Smooth muscle cell (in vitro differentiated cells): ENCODE measurements at regions not wholly inside any gene's neighbourhood (a gene's known extent, or its start where the extent isn't known, plus 50 kb on each side); places are given as distances from the start of the nearest gene placed in this dataset.

Experiments
- DNase-seq: peaks from one replicate; lab custom pipeline; 2025; ENCODE audit not compliant: unreplicated experiment; lab: John Stamatoyannopoulos, UW
- H2AFZ ChIP-seq: fragments of 200-600 bp; sonication (generic); 2 replicates; pipeline ENCODE4 v1.6.0; 2016; ENCODE audit warnings: antibody characterized with exemption, low read depth, mild to moderate bottlenecking
- H3F3A ChIP-seq: fragments of 200-600 bp; sonication (generic); 2 replicates; pipeline ENCODE4 v1.6.0; 2017; ENCODE audit warnings: antibody characterized with exemption, low read depth
- H3K27ac ChIP-seq: fragments of 200-600 bp; sonication (generic); 2 replicates; pipeline ENCODE4 v1.5.1; 2016; ENCODE audit warnings: low read depth, mild to moderate bottlenecking
- H3K27me3 ChIP-seq: fragments of 200-600 bp; sonication (generic); 2 replicates; pipeline ENCODE4 v1.6.1; 2016; ENCODE audit warnings: low read depth, mild to moderate bottlenecking
- H3K36me3 ChIP-seq: fragments of 200-600 bp; sonication (generic); 2 replicates; pipeline ENCODE4 v1.5.1; 2016; ENCODE audit warnings: low read depth
- H3K4me1 ChIP-seq: fragments of 200-600 bp; sonication (generic); 2 replicates; pipeline ENCODE4 v1.5.1; 2016; ENCODE audit warnings: low read depth
- H3K4me2 ChIP-seq: fragments of 200-600 bp; sonication (generic); 2 replicates; pipeline ENCODE4 v1.6.0; 2016; ENCODE audit warnings: mild to moderate bottlenecking
- H3K4me3 ChIP-seq: fragments of 200-600 bp; sonication (generic); 2 replicates; pipeline ENCODE4 v1.5.1; 2016; ENCODE audit warnings: mild to moderate bottlenecking
- H3K79me2 ChIP-seq: fragments of 200-600 bp; sonication (generic); 2 replicates; pipeline ENCODE4 v1.6.0; 2016; ENCODE audit warnings: low read depth, mild to moderate bottlenecking
- H3K9ac ChIP-seq: fragments of 200-600 bp; sonication (generic); 2 replicates; pipeline ENCODE4 v1.6.0; 2016; ENCODE audit warnings: low read depth
- H3K9me3 ChIP-seq: fragments of 200-600 bp; sonication (generic); replicated peaks from 2 replicates; pipeline ENCODE4 v1.5.1; 2016; ENCODE audit warnings: low read depth
- H4K20me1 ChIP-seq: fragments of 200-600 bp; sonication (generic); 2 replicates; pipeline ENCODE4 v1.6.0; 2016; ENCODE audit warnings: low read depth
- WGBS: methylation state at CpG from one replicate; pipeline ENCODE4 v1.1.7; 2016; ENCODE audit warnings: low lambda C conversion rate; 5-methylcytosine and 5-hydroxymethylcytosine counted together
- TF ChIP-seq, protein P1 (sequence below): fragments of 200-600 bp; sonication (generic); IDR thresholded peaks from 2 replicates; pipeline ENCODE4 v1.5.1; 2017; ENCODE audit warnings: borderline replicate concordance, mild to moderate bottlenecking, antibody characterized with exemption; ENCODE audit not compliant: insufficient read depth, poor library complexity, severe bottlenecking

DNA sequence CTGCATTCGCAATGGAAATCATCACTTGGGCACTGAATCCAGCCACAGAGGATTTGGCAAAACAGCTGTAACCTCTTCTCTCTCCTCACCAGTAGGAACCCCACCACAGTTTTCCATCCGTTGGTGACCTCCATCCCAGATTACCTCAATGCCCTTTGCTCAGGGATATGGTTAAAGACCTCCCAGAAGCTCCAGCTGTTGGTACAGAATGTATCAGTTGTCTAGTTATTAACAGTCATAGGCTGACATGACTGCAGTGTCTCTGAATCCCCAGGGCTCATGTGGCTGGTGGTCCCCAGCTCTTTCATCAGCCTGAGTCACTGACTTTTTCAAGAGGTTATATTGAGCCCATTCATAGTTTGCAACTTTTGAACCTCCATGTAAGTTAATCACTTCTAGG, 189.8 kb upstream of the HHIP start:
- H2AFZ ChIP-seq = no peak overlapping the region
- no peaks in the 10 kb centered on the region for H3K79me2 ChIP-seq
- TF ChIP-seq, protein P1, sequence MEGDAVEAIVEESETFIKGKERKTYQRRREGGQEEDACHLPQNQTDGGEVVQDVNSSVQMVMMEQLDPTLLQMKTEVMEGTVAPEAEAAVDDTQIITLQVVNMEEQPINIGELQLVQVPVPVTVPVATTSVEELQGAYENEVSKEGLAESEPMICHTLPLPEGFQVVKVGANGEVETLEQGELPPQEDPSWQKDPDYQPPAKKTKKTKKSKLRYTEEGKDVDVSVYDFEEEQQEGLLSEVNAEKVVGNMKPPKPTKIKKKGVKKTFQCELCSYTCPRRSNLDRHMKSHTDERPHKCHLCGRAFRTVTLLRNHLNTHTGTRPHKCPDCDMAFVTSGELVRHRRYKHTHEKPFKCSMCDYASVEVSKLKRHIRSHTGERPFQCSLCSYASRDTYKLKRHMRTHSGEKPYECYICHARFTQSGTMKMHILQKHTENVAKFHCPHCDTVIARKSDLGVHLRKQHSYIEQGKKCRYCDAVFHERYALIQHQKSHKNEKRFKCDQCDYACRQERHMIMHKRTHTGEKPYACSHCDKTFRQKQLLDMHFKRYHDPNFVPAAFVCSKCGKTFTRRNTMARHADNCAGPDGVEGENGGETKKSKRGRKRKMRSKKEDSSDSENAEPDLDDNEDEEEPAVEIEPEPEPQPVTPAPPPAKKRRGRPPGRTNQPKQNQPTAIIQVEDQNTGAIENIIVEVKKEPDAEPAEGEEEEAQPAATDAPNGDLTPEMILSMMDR = no peak
- no peaks in the 10 kb centered on the region for H3K9me3 ChIP-seq
- H3K27me3 ChIP-seq = peaks cover 50% of the 10 kb centered on the region
- no peaks in the 10 kb centered on the region for H3K36me3 ChIP-seq
- H3K4me2 ChIP-seq = no peak overlapping the region
- H3K4me1 ChIP-seq = peaks cover 3% of the 10 kb centered on the region
- H3K4me3 ChIP-seq = no peak overlapping the region
- H4K20me1 ChIP-seq = no peaks in the 10 kb centered on the region
- DNase-seq = no peak
- WGBS = 86% methylated on average over 2 of the region's 2 CpGs
- peaks cover 3% of the 10 kb centered on the region for H3F3A ChIP-seq
- no peak overlapping the region for H3K9ac ChIP-seq
- H3K27ac ChIP-seq = no peak overlapping the region

DNA sequence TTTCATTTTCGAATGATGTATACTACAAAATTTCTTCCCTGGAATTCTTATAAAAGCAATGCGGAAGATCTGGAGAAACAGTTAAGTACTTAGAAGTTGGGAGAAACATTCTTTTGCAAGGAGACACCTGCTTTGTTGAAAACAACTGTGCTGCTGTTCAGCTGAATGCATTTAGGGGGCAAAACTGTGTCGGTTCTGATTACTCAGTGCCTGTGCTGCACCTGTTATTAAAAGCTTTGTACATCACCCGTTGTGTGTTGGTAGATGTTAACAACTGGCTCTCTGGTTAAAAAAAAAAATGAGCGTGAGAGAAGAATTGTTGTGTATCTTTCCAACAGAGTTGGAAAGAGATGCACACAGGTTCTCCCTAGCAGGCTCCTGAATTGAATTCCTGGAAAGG, 184.1 kb upstream of the HHIP start:
- Histone ChIP-seq H3K27me3 (peaks cover 19% of the 10 kb centered on the region), H3K4me2 (no peak overlapping the region), H3K27ac (no peak overlapping the region), H3K4me1 (peaks cover 3% of the 10 kb centered on the region), H2AFZ (no peak overlapping the region), H3K79me2 (no peaks in the 10 kb centered on the region), H3K9me3 (no peaks in the 10 kb centered on the region), H3K36me3 (no peaks in the 10 kb centered on the region), H3K4me3 (no peak overlapping the region), H3K9ac (no peak overlapping the region), H4K20me1 (no peaks in the 10 kb centered on the region), H3F3A (no peaks in the 10 kb centered on the region)
- no peak for DNase-seq
- WGBS = 92% methylated on average over 5 of the region's 5 CpGs
- TF ChIP-seq, protein P1 = no peak

DNA sequence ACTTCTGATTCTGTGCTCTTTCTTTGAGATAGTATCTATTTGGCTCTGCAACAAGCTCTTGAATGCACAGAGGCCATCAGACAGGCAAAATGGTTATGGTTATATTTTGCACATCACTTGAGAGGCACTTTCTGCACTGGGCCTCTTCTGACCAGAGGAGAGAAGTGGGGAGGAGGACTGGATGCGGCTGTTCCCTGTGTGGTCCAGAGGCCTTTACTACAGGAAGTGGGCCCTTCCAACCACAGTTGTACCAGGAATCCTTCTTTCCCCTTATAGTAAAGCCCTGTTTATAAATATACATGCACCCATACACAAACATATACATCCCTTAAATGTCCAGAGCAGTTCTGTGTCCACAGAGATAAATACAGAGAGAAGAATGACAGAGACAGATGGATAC, 182.7 kb upstream of the HHIP start:
- Histone ChIP-seq H3F3A (no peaks in the 10 kb centered on the region), H3K79me2 (no peaks in the 10 kb centered on the region), H3K4me3 (no peak overlapping the region), H2AFZ (no peak overlapping the region), H3K27ac (no peak overlapping the region), H4K20me1 (no peaks in the 10 kb centered on the region), H3K27me3 (peaks cover 11% of the 10 kb centered on the region), H3K9me3 (no peaks in the 10 kb centered on the region), H3K36me3 (no peaks in the 10 kb centered on the region), H3K9ac (no peak overlapping the region), H3K4me2 (no peak overlapping the region), H3K4me1 (peaks cover 3% of the 10 kb centered on the region)
- WGBS = 86% methylated on average over 1 of the region's 1 CpG
- no peak for DNase-seq
- TF ChIP-seq, protein P1 = no peak

DNA sequence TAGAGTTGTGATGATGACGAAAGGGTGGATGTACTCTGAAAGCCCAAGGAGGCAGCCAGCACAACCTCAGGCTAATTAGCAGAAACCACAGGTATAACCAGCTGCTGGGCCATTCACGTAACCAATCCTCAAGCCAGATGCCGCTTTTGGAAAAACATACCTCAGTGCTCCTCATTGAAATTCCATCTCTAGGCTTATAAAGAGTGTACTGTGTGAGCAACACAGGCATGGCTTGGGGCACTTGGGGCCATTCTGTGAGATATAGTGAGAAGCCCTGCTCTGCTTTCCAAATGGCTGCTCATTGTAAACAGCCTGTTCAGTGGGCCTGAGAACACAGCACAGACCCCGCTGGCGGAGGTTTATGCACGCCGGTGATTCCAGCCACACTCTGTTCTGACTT, 182.1 kb upstream of the HHIP start:
- no peaks in the 10 kb centered on the region for H3K9me3 ChIP-seq
- H3F3A ChIP-seq = no peaks in the 10 kb centered on the region
- H3K27me3 ChIP-seq = peaks cover 7% of the 10 kb centered on the region
- H3K79me2 ChIP-seq = no peaks in the 10 kb centered on the region
- no peaks in the 10 kb centered on the region for H3K36me3 ChIP-seq
- H2AFZ ChIP-seq = no peak overlapping the region
- H4K20me1 ChIP-seq = no peaks in the 10 kb centered on the region
- TF ChIP-seq, protein P1 = no peak
- no peak overlapping the region for H3K9ac ChIP-seq
- no peak for DNase-seq
- no peak overlapping the region for H3K4me2 ChIP-seq
- H3K4me3 ChIP-seq = no peak overlapping the region
- 84% methylated on average over 7 of the region's 7 CpGs for WGBS
- peaks cover 3% of the 10 kb centered on the region for H3K4me1 ChIP-seq
- no peak overlapping the region for H3K27ac ChIP-seq
